ENCODE measurements at regions not wholly inside any gene's neighbourhood (a gene's known extent, or its start where the extent isn't known, plus 50 kb on each side); places are given as distances from the start of the nearest gene placed in this dataset.

GRCh38 chr2:120565095-120565460 is 170.6 kb upstream of the GLI2 start:
- no peak for TF ChIP-seq POLR2A (IDR thresholded peaks at IDR 0.05)
- TF ChIP-seq CTCF (IDR thresholded peaks at IDR 0.05): no peak
